ENCODE measurements at regions not wholly inside any gene's neighbourhood (a gene's known extent, or its start where the extent isn't known, plus 50 kb on each side); places are given as distances from the start of the nearest gene placed in this dataset.
"Not testable (repeated sequence)": the region's sequence is repeated elsewhere in the genome, so short reads cannot be mapped to it uniquely, and the experiment has no call there.

DNA sequence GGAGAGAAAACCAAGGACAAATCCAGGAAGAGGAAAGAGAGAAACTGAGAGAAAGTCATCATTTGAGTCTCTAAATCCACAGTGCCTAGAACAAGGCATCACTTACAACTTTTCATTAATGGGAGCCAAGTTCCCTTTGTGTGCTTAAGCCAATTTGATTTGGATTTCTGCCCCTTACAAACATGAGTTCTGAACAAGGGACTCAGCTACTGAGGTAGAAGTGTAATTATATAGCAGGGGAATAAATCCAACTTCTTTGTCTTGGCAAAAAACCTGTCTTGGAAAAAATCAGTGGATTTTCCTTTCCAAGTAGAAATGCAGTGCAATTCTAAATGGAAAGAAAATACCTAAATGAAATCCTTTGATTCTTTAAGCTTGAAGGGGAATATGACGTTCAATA is 307.2 kb upstream of the CNTN3 start:
- no peaks in the 10 kb centered on the region for H3K4me1 ChIP-seq (ENCODE audit: insufficient read depth)
- no peaks in the 10 kb centered on the region for H3K36me3 ChIP-seq (ENCODE audit: insufficient read depth)
- WGBS: 85% methylated on average over 1 of the region's 1 CpG
- H3K27ac ChIP-seq (ENCODE audit: low read depth): no peak overlapping the region
- H3K4me3 ChIP-seq (ENCODE audit: low read depth, low read length): no peak overlapping the region
- no peak for DNase-seq (ENCODE audit: extremely low spot score)

DNA sequence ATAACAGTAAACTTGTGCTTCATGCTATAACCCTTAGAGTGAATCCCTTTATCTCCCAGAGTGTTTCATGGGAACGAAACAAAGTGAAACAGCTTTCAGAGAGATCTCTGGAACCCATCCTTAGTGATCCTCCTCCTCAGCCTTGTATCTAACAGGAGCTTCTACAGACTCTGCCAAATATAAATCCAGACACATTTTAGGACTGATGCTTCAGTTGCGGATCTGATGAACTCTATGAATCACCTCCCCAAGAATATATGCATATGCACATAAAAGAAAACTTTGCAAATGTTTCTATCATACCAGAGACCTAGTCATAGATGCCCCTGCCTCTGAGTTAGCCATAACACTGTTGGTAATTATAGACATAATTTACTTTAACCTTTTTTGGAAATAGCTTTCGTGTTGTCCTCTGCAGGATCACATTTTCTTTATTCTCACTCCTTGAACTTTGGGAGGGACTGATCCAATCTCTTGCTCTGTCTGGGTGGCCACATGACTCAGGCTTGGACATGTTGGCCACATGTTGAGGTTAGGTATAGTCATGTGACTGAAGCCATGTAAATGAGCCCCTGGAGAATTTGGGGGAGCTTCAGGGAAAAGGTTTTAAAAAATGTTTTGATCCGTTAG is 306.4 kb upstream of the CNTN3 start:
- 59% methylated on average over 4 of the region's 4 CpGs for WGBS
- H3K36me3 ChIP-seq (ENCODE audit: insufficient read depth): no peaks in the 10 kb centered on the region
- no peak for DNase-seq (ENCODE audit: extremely low spot score)

DNA sequence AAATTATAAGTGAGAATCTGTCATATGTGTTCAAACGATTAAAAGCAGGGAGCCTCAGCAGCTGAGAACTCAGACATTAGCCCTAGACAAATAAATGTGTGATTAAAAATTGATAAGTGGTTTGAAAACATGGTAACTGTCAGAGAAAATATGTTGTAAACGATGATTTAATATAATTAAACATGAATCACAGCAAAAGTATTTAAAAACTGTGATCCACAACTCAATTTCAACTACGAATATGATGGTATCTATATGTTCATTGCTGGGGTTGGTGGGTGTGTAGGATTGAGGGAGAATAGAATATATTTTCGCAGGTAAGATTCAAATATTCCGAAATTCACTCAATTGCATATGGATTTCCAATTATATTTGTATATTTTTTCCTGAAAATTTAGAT is 302.2 kb upstream of the CNTN3 start:
- 70% methylated on average over 5 of the region's 5 CpGs for WGBS
- H3K4me1 ChIP-seq (ENCODE audit: insufficient read depth): no peaks in the 10 kb centered on the region
- H3K36me3 ChIP-seq (ENCODE audit: insufficient read depth): no peaks in the 10 kb centered on the region
- no peak overlapping the region for H3K27ac ChIP-seq (ENCODE audit: low read depth)
- DNase-seq (ENCODE audit: extremely low spot score): no peak
- H3K4me3 ChIP-seq (ENCODE audit: low read depth, low read length): no peak overlapping the region

More for the DNA sequence above, 306.4 kb upstream of the CNTN3 start:
- H3K4me3 ChIP-seq (ENCODE audit: low read depth, low read length): no peak overlapping the region
- no peaks in the 10 kb centered on the region for H3K4me1 ChIP-seq (ENCODE audit: insufficient read depth)
- H3K27ac ChIP-seq (ENCODE audit: low read depth): no peak overlapping the region

- no peak overlapping the region for H3K27ac ChIP-seq (ENCODE audit: low read depth)
- H3K4me3 ChIP-seq (ENCODE audit: low read depth, low read length): no peak overlapping the region
- H3K4me1 ChIP-seq (ENCODE audit: insufficient read depth): no peaks in the 10 kb centered on the region
- no peak for DNase-seq (ENCODE audit: extremely low spot score)
- 82% methylated on average over 4 of the region's 4 CpGs for WGBS
- H3K36me3 ChIP-seq (ENCODE audit: insufficient read depth): no peaks in the 10 kb centered on the region
These were observed 291.7 kb upstream of the CNTN3 start for GRCh38 chr3:74906181-74906580.

DNA sequence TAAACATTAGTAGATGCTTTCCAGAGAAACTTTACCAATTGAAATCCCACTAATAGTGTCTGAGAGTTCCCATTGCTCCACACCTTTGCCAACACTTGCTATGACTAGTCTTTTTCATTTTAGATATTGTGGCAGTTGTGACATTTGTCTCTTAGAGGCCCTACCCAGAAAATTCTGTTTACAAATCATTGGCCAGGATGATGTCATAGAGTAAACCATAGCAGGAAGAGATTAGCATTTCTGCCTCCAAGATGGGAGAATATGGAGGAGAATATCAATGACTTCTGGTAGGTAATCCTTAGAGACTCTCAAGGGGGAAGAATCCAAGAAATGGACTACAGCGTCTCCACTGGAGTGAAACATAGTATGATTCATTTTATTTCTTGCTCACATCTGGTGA is 291.0 kb upstream of the CNTN3 start:
- H3K36me3 ChIP-seq (ENCODE audit: insufficient read depth): no peaks in the 10 kb centered on the region
- H3K4me1 ChIP-seq (ENCODE audit: insufficient read depth): no peaks in the 10 kb centered on the region
- WGBS: 89% methylated on average over 1 of the region's 1 CpG
- H3K27ac ChIP-seq (ENCODE audit: low read depth): no peak overlapping the region
- no peak for DNase-seq (ENCODE audit: extremely low spot score)
- no peak overlapping the region for H3K4me3 ChIP-seq (ENCODE audit: low read depth, low read length)

GRCh38 chr3:74904646-74905045 is 290.2 kb upstream of the CNTN3 start:
- 76% methylated on average over 2 of the region's 2 CpGs for WGBS
- Histone ChIP-seq H3K27ac (ENCODE audit: low read depth) (no peak overlapping the region), H3K4me1 (ENCODE audit: insufficient read depth) (no peaks in the 10 kb centered on the region), H3K36me3 (ENCODE audit: insufficient read depth) (no peaks in the 10 kb centered on the region), H3K4me3 (ENCODE audit: low read depth, low read length) (no peak overlapping the region)
- no peak for DNase-seq (ENCODE audit: extremely low spot score)

GRCh38 chr3:74899796-74900516 is 285.5 kb upstream of the CNTN3 start:
- not testable (repeated sequence) for H3K27ac ChIP-seq (ENCODE audit: low read depth); DNase-seq (ENCODE audit: extremely low spot score); H3K4me3 ChIP-seq (ENCODE audit: low read depth, low read length); H3K4me1 ChIP-seq (ENCODE audit: insufficient read depth); H3K36me3 ChIP-seq (ENCODE audit: insufficient read depth)
- WGBS: 90% methylated on average over 45 of the region's 45 CpGs

DNA sequence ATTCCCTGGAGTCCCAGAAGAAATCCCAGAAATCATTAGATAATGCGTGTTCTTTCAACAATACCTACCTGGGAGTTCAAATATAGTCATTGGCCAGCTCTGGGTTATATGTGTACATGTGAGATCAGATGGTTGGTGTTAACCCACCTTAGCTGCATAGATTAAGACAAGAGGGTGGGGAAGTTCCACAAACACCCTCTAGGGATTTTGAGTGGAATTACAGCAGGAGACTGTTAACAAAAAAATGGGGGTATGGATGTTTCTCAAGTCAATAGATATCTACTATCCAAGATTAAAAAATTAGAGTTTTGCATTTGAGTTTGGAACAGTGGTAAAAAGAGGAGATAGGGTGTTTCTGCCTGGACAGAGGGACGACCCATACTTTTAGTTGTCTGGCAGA is 282.5 kb upstream of the CNTN3 start:
- Histone ChIP-seq H3K36me3 (ENCODE audit: insufficient read depth) (no peaks in the 10 kb centered on the region), H3K27ac (ENCODE audit: low read depth) (no peak overlapping the region), H3K4me3 (ENCODE audit: low read depth, low read length) (no peak overlapping the region), H3K4me1 (ENCODE audit: insufficient read depth) (no peaks in the 10 kb centered on the region)
- 88% methylated on average over 2 of the region's 2 CpGs for WGBS
- no peak for DNase-seq (ENCODE audit: extremely low spot score)

DNA sequence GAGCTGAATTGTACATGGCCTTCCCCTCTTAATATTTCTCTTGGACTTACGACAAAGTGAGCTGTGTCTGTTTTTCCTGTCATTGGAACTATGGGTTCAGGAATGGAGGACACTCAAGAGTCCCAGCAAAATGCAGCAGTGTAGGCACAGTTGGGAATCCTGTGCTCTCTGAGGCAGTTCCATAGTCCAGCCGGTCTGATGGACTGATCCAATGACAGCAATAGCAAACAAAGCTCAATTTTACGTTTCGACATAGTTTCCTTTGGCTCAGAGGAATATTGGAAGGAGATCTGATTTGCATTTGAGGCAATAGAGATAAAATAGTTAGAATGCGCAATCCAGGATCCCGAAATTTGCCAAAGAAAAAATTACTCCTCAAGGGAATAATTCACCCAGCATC is 276.9 kb upstream of the CNTN3 start:
- no peak overlapping the region for H3K4me3 ChIP-seq (ENCODE audit: low read depth, low read length)
- WGBS: 87% methylated on average over 6 of the region's 6 CpGs
- no peak for DNase-seq (ENCODE audit: extremely low spot score)
- no peak overlapping the region for H3K27ac ChIP-seq (ENCODE audit: low read depth)
- no peaks in the 10 kb centered on the region for H3K4me1 ChIP-seq (ENCODE audit: insufficient read depth)
- no peaks in the 10 kb centered on the region for H3K36me3 ChIP-seq (ENCODE audit: insufficient read depth)

DNA sequence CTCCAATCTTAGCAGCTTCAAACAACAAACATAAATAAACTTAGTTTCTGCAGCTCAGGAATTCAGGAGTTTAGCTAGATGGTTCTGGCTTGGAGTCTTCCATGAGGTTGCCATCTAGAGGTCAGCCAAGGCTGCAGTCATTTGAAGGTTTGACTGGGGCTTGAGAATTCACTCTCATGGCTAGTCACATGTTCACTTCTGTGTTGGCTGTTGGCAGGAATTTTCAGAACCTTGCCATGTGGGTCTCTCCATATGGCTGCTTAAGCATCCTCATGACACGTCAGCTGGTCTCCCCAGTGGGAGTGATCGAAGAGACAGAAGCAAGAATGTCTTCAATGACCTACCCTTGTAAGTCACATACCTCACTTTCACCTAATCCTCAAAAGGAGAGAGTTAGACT is 269.2 kb upstream of the CNTN3 start:
- Histone ChIP-seq H3K4me1 (ENCODE audit: insufficient read depth) (no peaks in the 10 kb centered on the region), H3K36me3 (ENCODE audit: insufficient read depth) (no peaks in the 10 kb centered on the region), H3K4me3 (ENCODE audit: low read depth, low read length) (no peak overlapping the region), H3K27ac (ENCODE audit: low read depth) (no peak overlapping the region)
- 89% methylated on average over 2 of the region's 2 CpGs for WGBS
- no peak for DNase-seq (ENCODE audit: extremely low spot score)

- Histone ChIP-seq H3K4me1 (ENCODE audit: insufficient read depth) (no peaks in the 10 kb centered on the region), H3K4me3 (ENCODE audit: low read depth, low read length) (no peak overlapping the region), H3K36me3 (ENCODE audit: insufficient read depth) (no peaks in the 10 kb centered on the region), H3K27ac (ENCODE audit: low read depth) (no peak overlapping the region)
- 84% methylated on average over 1 of the region's 1 CpG for WGBS
- DNase-seq (ENCODE audit: extremely low spot score): no peak
These were observed 268.8 kb upstream of the CNTN3 start for GRCh38 chr3:74883222-74883621.

DNA sequence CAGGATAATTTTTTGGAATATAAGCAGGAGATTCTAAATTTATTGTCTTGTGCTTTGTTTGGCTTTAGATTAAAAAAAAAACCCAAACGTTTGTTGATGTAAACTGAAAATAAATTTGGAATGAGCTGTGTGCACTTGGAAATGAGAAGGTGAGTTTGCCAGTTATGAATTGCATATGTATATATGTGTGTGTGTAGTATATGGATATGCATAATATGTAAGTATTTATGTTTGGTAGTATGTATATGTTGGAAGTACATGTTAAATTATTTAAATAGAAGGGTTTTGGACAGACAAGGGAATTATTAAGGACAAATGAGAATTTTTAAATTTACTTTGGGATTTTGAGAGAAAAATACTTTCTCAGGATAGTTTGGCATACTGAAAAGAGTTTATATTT is 265.8 kb upstream of the CNTN3 start:
- WGBS: 26% methylated on average over 1 of the region's 1 CpG
- Histone ChIP-seq H3K4me3 (ENCODE audit: low read depth, low read length) (no peak overlapping the region), H3K36me3 (ENCODE audit: insufficient read depth) (no peaks in the 10 kb centered on the region), H3K4me1 (ENCODE audit: insufficient read depth) (no peaks in the 10 kb centered on the region), H3K27ac (ENCODE audit: low read depth) (no peak overlapping the region)
- no peak for DNase-seq (ENCODE audit: extremely low spot score)

GRCh38 chr3:74866357-74867030 is 252.0 kb upstream of the CNTN3 start:
- Histone ChIP-seq H3K36me3 (ENCODE audit: insufficient read depth) (no peaks in the 10 kb centered on the region), H3K4me3 (ENCODE audit: low read depth, low read length) (no peak overlapping the region), H3K4me1 (ENCODE audit: insufficient read depth) (no peaks in the 10 kb centered on the region), H3K27ac (ENCODE audit: low read depth) (no peak overlapping the region)
- 66% methylated on average over 1 of the region's 1 CpG for WGBS
- no peak for DNase-seq (ENCODE audit: extremely low spot score)

DNA sequence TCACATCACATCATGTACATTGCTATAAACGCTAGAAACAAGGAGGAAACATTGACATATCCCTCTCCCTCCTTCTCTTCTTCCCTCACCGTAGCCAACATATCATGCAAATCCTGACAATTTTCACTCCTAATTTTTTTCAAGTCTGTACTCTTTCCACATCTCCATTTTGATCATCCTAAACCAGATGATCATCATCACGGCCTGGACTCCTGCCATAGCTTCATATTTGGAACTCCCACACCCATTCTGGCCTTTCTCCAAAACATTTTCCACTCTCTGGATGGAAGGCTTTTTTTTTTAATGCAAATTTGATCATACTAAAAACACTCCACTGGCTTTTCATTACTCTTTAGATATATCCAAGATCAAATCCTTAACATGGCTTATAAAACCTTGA is 248.0 kb upstream of the CNTN3 start:
- H3K36me3 ChIP-seq (ENCODE audit: insufficient read depth): no peaks in the 10 kb centered on the region
- 34% methylated on average over 3 of the region's 3 CpGs for WGBS
- H3K27ac ChIP-seq (ENCODE audit: low read depth): no peak overlapping the region
- no peak overlapping the region for H3K4me3 ChIP-seq (ENCODE audit: low read depth, low read length)
- H3K4me1 ChIP-seq (ENCODE audit: insufficient read depth): no peaks in the 10 kb centered on the region
- DNase-seq (ENCODE audit: extremely low spot score): peak; percentile 26

All from urinary bladder (tissue), 3 donors.